OCI-LY7 (cell line): ENCODE measurements at regions not wholly inside any gene's neighbourhood (a gene's known extent, or its start where the extent isn't known, plus 50 kb on each side); places are given as distances from the start of the nearest gene placed in this dataset.
"Not testable (repeated sequence)": the region's sequence is repeated elsewhere in the genome, so short reads cannot be mapped to it uniquely, and the experiment has no call there.

Experiments
- BruUV-seq: library from RNA; stranded (reverse); fragments of 400-500 nt; replicated peaks from 2 replicates; lab custom pipeline; 2021; lab: Mats Ljungman, UMichigan
- CTCF ChIA-PET: fragments of 300-600 bp; sonication (Branson Sonifier 250); formaldehyde crosslinking; loops from one replicate; lab custom pipeline; 2022; ENCODE audit warnings: antibody characterized with exemption; ENCODE audit not compliant: unreplicated experiment; lab: Charles Lee
- POLR2A ChIA-PET: fragments of 300-600 bp; sonication (Branson Sonifier 250); formaldehyde crosslinking; loops from one replicate; lab custom pipeline; 2022; ENCODE audit warnings: antibody characterized with exemption; lab: Charles Lee
- DNase-seq: peaks from one replicate; pipeline ENCODE4 v3.0.0-alpha.2; 2015; ENCODE audit warnings: low spot score
- H2AFZ ChIP-seq: fragments of 200-600 bp; sonication (generic), shearing (Covaris generic); 2 replicates; pipeline ENCODE4 v1.6.1; 2014; ENCODE audit warnings: mild to moderate bottlenecking, antibody characterized with exemption, low read length, moderate library complexity
- H3K27ac ChIP-seq: fragments of 200-600 bp; sonication (generic); 2 replicates; pipeline ENCODE4 v1.5.1; 2014; ENCODE audit warnings: mixed run types, low read depth, mild to moderate bottlenecking, moderate library complexity, low read length, inconsistent platforms; ENCODE audit not compliant: poor library complexity, severe bottlenecking
- H3K36me3 ChIP-seq: fragments of 200-600 bp; sonication (generic); 2 replicates; pipeline ENCODE4 v1.6.1; 2014; ENCODE audit warnings: mild to moderate bottlenecking, antibody characterized with exemption, low read length, moderate library complexity, mixed read lengths; ENCODE audit not compliant: insufficient read depth
- H3K4me1 ChIP-seq: fragments of 200-600 bp; sonication (generic); 2 replicates; pipeline ENCODE4 v1.5.1; 2014; ENCODE audit warnings: mild to moderate bottlenecking, low read length; ENCODE audit not compliant: insufficient read depth, poor library complexity, severe bottlenecking
- H3K4me2 ChIP-seq: fragments of 200-600 bp; sonication (generic); 2 replicates; pipeline ENCODE4 v1.6.1; 2014; ENCODE audit warnings: mild to moderate bottlenecking, low read length
- H3K4me3 ChIP-seq: fragments of 200-600 bp; sonication (generic); 2 replicates; pipeline ENCODE4 v1.5.1; 2014; ENCODE audit warnings: mild to moderate bottlenecking, low read depth, low read length; ENCODE audit not compliant: poor library complexity, severe bottlenecking
- H3K79me2 ChIP-seq: fragments of 200-600 bp; sonication (generic); 2 replicates; pipeline ENCODE4 v1.6.1; 2016; ENCODE audit warnings: low read depth, mild to moderate bottlenecking, low read length, moderate library complexity, mixed read lengths; ENCODE audit not compliant: insufficient read depth
- H3K9me2 ChIP-seq: fragments of 200-600 bp; sonication (generic); 2 replicates; pipeline ENCODE4 v1.6.1; 2016; ENCODE audit warnings: mild to moderate bottlenecking, low read length, mixed read lengths; ENCODE audit not compliant: insufficient read depth
- H3K9me3 ChIP-seq: fragments of 200-600 bp; sonication (generic); 2 replicates; pipeline ENCODE4 v1.6.1; 2014; ENCODE audit warnings: mild to moderate bottlenecking, mixed run types, low read length, mixed read lengths
- H4K20me1 ChIP-seq: fragments of 200-600 bp; sonication (generic); 2 replicates; pipeline ENCODE4 v1.6.1; 2014; ENCODE audit warnings: mild to moderate bottlenecking, antibody characterized with exemption, low read length, moderate library complexity, mixed read lengths; ENCODE audit not compliant: insufficient read depth
- EZH2phosphoT487 ChIP-seq: fragments of 200-600 bp; sonication (generic); IDR thresholded peaks from 2 replicates; pipeline ENCODE4 v1.6.1; 2018; ENCODE audit warnings: low read depth, borderline replicate concordance, mild to moderate bottlenecking, mixed run types, antibody characterized with exemption, low read length, moderate library complexity, mixed read lengths
- intact Hi-C: fragments of 100-400 bp; cut with micrococcal nuclease; formaldehyde crosslinking; loops from one replicate; pipeline ENCODE4 v1.10.0; 2022; ENCODE audit not compliant: unreplicated experiment
- TF ChIP-seq, protein P1 (sequence below): fragments of 200-600 bp; sonication (generic); conservative IDR thresholded peaks from 2 replicates; pipeline ENCODE4 v1.5.1; 2014; ENCODE audit warnings: mild to moderate bottlenecking, antibody characterized with exemption, low read length, moderate library complexity, mixed read lengths

DNA sequence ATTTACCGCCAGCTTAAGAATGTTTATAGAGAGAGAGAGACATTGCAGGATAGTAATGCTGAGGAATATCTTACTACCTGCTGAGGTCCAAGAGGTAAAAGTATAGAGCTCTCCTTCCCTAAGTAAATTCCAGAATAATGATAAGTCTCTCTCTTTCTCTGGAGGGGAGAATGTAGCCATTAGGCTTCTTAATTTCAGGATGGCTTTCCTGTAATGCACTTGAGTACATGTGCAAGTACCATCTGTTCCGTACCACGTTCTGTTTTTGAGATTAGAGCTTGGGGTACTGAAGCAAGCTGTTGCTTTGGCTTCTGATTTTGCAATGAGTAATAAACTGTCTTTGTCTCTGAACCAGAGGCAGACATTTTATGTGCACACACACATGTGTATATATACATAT is 1314.0 kb downstream of the JRKL start:
- ChIA-PET CTCF (no interaction called here), POLR2A (no interaction called here)
- TF ChIP-seq EZH2phosphoT487: no peak
- TF ChIP-seq, protein P1, sequence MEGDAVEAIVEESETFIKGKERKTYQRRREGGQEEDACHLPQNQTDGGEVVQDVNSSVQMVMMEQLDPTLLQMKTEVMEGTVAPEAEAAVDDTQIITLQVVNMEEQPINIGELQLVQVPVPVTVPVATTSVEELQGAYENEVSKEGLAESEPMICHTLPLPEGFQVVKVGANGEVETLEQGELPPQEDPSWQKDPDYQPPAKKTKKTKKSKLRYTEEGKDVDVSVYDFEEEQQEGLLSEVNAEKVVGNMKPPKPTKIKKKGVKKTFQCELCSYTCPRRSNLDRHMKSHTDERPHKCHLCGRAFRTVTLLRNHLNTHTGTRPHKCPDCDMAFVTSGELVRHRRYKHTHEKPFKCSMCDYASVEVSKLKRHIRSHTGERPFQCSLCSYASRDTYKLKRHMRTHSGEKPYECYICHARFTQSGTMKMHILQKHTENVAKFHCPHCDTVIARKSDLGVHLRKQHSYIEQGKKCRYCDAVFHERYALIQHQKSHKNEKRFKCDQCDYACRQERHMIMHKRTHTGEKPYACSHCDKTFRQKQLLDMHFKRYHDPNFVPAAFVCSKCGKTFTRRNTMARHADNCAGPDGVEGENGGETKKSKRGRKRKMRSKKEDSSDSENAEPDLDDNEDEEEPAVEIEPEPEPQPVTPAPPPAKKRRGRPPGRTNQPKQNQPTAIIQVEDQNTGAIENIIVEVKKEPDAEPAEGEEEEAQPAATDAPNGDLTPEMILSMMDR: no peak
- no peaks in the 10 kb centered on the region for H3K9me3 ChIP-seq
- DNase-seq: no peak
- no peak overlapping the region for H3K4me3 ChIP-seq
- intact Hi-C loops: no loop called here
- H3K36me3 ChIP-seq: no peaks in the 10 kb centered on the region
- no peaks in the 10 kb centered on the region for H3K9me2 ChIP-seq
- no peak overlapping the region for H3K27ac ChIP-seq
- H3K4me2 ChIP-seq: no peak overlapping the region
- H3K79me2 ChIP-seq: no peaks in the 10 kb centered on the region
- no peak overlapping the region for H2AFZ ChIP-seq
- no peaks in the 10 kb centered on the region for H4K20me1 ChIP-seq
- no peaks in the 10 kb centered on the region for H3K4me1 ChIP-seq
- no TSS peak for BruUV-seq

DNA sequence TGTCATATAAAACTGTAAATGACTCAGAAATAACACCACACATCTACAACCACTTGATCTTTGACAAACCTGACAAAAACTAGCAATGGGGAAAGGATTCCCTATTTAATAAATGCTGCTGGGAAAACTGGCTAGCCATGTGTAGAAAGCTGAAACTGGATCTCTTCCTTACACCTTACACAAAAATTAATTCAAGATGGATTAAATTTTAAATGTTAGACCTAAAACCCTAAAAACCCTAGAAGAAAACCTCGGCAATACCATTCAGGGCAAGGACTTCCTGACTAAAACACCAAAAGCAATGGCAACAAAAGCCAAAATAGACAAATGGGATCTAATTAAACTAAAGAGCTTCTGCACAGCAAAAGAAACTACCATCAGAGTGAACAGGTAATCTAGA is 1315.3 kb upstream of the CNTN5 start:
- H3K4me3 ChIP-seq, H3K79me2 ChIP-seq, H4K20me1 ChIP-seq, H3K4me1 ChIP-seq, H3K9me3 ChIP-seq, H3K36me3 ChIP-seq, intact Hi-C loops, H3K4me2 ChIP-seq, BruUV-seq, CTCF ChIA-PET, H3K27ac ChIP-seq, H2AFZ ChIP-seq, H3K9me2 ChIP-seq: not testable (repeated sequence)
- POLR2A ChIA-PET: interaction anchor here (0.8 kb wide), 1 partner anchor 12 kb away, joined by 3 read pairs; no protein-coding TSS in a partner anchor
- DNase-seq: peak; percentile 6

DNA sequence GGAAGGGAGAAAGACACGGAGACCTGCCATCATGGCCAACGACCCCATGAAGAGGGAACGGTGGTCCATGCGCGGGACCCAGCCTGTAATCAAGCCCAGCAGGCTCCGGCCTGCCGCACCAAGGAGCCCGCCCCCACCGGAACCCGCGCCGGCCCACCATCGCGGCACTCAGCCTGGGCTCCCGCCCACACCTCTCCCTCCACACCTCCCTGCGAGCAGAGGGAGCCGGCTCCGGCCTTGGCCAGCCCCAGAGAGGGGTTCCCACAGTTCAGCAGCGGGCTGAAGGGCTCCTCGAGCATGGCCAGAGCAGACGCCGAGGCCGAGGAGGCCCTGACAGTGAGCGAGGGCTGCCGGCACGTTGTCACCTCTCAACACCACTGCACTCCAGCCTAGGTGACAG is 1302.8 kb upstream of the CNTN5 start:
- Histone ChIP-seq H3K4me1 (no peaks in the 10 kb centered on the region), H3K9me2 (no peaks in the 10 kb centered on the region), H3K4me2 (no peak overlapping the region), H3K79me2 (no peaks in the 10 kb centered on the region), H4K20me1 (no peaks in the 10 kb centered on the region), H2AFZ (no peak overlapping the region), H3K27ac (no peak overlapping the region), H3K4me3 (no peak overlapping the region), H3K36me3 (no peaks in the 10 kb centered on the region), H3K9me3 (no peaks in the 10 kb centered on the region)
- intact Hi-C loops: no loop called here
- ChIA-PET POLR2A (no interaction called here), CTCF (no interaction called here)
- BruUV-seq: no TSS peak
- TF ChIP-seq, protein P1: no peak
- no peak for TF ChIP-seq EZH2phosphoT487
- no peak for DNase-seq
